ENCODE measurements at regions not wholly inside any gene's neighbourhood (a gene's known extent, or its start where the extent isn't known, plus 50 kb on each side); places are given as distances from the start of the nearest gene placed in this dataset.

DNA sequence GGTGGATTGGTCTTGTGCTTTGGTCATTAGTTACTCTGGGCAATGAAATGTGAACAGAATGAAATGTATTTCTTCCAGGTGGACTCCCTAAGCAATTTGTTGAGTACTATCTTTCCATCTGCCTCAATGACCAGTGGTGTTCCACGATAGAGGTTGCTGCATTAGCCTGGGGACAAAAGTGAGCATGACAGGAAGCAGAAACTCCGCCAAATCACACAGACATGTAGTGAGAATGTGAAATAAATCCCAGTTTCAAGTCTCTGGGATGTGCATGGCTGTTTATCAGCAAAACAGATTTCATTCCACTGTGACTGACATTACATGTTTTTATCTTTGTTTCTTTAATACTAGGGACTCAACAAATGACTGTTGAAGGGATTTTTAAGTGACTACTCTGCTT, 63.3 kb upstream of the DCBLD2 start (continued):
- TF ChIP-seq, protein P1, sequence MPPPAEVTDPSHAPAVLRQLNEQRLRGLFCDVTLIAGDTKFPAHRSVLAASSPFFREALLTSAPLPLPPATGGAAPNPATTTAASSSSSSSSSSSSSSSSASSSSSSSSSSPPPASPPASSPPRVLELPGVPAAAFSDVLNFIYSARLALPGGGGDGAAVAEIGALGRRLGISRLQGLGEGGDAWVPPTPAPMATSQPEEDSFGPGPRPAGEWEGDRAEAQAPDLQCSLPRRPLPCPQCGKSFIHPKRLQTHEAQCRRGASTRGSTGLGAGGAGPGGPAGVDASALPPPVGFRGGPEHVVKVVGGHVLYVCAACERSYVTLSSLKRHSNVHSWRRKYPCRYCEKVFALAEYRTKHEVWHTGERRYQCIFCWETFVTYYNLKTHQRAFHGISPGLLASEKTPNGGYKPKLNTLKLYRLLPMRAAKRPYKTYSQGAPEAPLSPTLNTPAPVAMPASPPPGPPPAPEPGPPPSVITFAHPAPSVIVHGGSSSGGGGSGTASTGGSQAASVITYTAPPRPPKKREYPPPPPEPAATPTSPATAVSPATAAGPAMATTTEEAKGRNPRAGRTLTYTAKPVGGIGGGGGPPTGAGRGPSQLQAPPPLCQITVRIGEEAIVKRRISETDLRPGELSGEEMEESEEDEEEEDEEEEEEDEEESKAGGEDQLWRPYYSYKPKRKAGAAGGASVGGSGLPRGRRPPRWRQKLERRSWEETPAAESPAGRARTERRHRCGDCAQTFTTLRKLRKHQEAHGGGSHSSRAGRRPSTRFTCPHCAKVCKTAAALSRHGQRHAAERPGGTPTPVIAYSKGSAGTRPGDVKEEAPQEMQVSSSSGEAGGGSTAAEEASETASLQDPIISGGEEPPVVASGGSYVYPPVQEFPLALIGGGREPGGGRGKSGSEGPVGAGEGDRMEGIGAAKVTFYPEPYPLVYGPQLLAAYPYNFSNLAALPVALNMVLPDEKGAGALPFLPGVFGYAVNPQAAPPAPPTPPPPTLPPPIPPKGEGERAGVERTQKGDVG (CRISPR knock-in tag; IDR thresholded peaks at IDR 0.05) = no peak
- no peak for TF ChIP-seq ZNF24 (IDR thresholded peaks at IDR 0.05)
- TF ChIP-seq, protein P2, sequence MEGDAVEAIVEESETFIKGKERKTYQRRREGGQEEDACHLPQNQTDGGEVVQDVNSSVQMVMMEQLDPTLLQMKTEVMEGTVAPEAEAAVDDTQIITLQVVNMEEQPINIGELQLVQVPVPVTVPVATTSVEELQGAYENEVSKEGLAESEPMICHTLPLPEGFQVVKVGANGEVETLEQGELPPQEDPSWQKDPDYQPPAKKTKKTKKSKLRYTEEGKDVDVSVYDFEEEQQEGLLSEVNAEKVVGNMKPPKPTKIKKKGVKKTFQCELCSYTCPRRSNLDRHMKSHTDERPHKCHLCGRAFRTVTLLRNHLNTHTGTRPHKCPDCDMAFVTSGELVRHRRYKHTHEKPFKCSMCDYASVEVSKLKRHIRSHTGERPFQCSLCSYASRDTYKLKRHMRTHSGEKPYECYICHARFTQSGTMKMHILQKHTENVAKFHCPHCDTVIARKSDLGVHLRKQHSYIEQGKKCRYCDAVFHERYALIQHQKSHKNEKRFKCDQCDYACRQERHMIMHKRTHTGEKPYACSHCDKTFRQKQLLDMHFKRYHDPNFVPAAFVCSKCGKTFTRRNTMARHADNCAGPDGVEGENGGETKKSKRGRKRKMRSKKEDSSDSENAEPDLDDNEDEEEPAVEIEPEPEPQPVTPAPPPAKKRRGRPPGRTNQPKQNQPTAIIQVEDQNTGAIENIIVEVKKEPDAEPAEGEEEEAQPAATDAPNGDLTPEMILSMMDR (IDR thresholded peaks at IDR 0.05 in 2 of 3, conservative IDR thresholded peaks at IDR 0.05 in 1 of 3; ENCODE audit: control insufficient read depth in 2 of 3, extremely low read depth in 1 of 3, insufficient read depth in 1 of 3, low read depth in 3 of 3, low read length in 3 of 3) = no peak

DNA sequence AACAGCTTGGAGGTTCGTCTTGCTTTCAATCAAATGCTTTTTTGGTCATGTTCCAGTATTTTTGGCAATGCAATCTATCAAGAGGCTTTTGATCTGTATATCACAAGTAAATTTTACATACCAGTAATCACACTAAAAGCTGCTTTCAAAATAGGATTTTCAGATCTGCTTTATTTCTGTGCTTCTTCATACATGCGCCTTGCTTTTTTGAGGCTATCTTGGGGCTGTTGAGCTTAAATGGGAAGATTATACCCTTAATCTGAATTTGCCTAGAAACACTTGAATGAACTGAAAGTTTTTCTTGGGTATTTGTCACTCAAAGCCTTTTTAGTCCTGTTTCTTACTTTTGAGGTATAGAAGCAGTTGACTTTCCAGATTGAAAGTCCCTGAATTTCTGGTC, 62.1 kb upstream of the DCBLD2 start:
- Histone ChIP-seq H3K36me3 (ENCODE audit: control insufficient read depth in 2 of 2, insufficient read depth in 2 of 2, low read length in 1 of 2) (no peaks in the 10 kb centered on the region), H3K4me2 (ENCODE audit: control insufficient read depth, insufficient read depth) (no peak overlapping the region), H3K4me1 (ENCODE audit: control insufficient read depth, insufficient read depth, low read length) (no peaks in the 10 kb centered on the region), H3K27ac (ENCODE audit: control insufficient read depth, insufficient read depth) (no peak overlapping the region), H3K27me3 (replicated peaks in 1 of 2; ENCODE audit: control insufficient read depth in 2 of 2, insufficient read depth in 2 of 2, low read length in 1 of 2) (no peaks in the 10 kb centered on the region; a peak in 1 of 4 replicates), H2AFZ (ENCODE audit: control insufficient read depth, low read depth, low read length) (no peak overlapping the region), H3K4me3 (no peak overlapping the region), H3K79me2 (ENCODE audit: control insufficient read depth, insufficient read depth, low read length) (no peaks in the 10 kb centered on the region), H3K9ac (ENCODE audit: control insufficient read depth, insufficient read depth, low read length) (no peak overlapping the region), H3K9me3 (replicated peaks; ENCODE audit: control insufficient read depth, insufficient read depth, low read length) (no peaks in the 10 kb centered on the region), H4K20me1 (ENCODE audit: control insufficient read depth, insufficient read depth) (no peaks in the 10 kb centered on the region)
- ChIA-PET RAD21 (ENCODE audit: unreplicated experiment) (no interaction called here), SMC1A (ENCODE audit: uncharacterized antibody, unreplicated experiment) (interaction anchor here (0.6 to 1.4 kb wide), 3 partner anchors 31 to 146 kb away, joined by 3 read pairs; partner anchors contain the start of gene DCBLD2), POLR2A (no interaction called here), CTCF (interaction anchor here (1.1 kb wide), 1 partner anchor 361 kb away, joined by 3 read pairs; no protein-coding TSS in a partner anchor)
- intact Hi-C loops (cut with micrococcal nuclease; ENCODE audit: unreplicated experiment) = no loop called here
- DNase-seq (ENCODE audit: low read depth, low spot score) = no peak
- no TSS peak for BruUV-seq (replicated peaks)
- 22% methylated on average over 2 of the region's 2 CpGs for WGBS (ENCODE audit: insufficient coverage, insufficient replicate concordance, low lambda C conversion rate, missing lambda C conversion rate)
- no peak for FAIRE-seq
- ATAC-seq = no peak
- in situ Hi-C loops (cut with MboI) = no loop called here
- TF ChIP-seq ZNF384 (IDR thresholded peaks at IDR 0.05; ENCODE audit: borderline replicate concordance, low read depth, low read length) = no peak
- no peak for TF ChIP-seq SRF (IDR thresholded peaks at IDR 0.05; ENCODE audit: low read depth in 2 of 2, low read length in 2 of 2)
- TF ChIP-seq WRNIP1 (IDR thresholded peaks at IDR 0.05; ENCODE audit: borderline replicate concordance, low read depth, low read length) = no peak
- TF ChIP-seq, protein P3, sequence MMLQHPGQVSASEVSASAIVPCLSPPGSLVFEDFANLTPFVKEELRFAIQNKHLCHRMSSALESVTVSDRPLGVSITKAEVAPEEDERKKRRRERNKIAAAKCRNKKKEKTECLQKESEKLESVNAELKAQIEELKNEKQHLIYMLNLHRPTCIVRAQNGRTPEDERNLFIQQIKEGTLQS (IDR thresholded peaks at IDR 0.05; ENCODE audit: borderline replicate concordance, extremely low read depth, low read depth, low read length) = no peak
- TF ChIP-seq, protein P4, sequence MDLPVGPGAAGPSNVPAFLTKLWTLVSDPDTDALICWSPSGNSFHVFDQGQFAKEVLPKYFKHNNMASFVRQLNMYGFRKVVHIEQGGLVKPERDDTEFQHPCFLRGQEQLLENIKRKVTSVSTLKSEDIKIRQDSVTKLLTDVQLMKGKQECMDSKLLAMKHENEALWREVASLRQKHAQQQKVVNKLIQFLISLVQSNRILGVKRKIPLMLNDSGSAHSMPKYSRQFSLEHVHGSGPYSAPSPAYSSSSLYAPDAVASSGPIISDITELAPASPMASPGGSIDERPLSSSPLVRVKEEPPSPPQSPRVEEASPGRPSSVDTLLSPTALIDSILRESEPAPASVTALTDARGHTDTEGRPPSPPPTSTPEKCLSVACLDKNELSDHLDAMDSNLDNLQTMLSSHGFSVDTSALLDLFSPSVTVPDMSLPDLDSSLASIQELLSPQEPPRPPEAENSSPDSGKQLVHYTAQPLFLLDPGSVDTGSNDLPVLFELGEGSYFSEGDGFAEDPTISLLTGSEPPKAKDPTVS (IDR thresholded peaks at IDR 0.05; ENCODE audit: low read depth, low read length) = no peak
- no peak for TF ChIP-seq NRF1 (conservative IDR thresholded peaks at IDR 0.05; ENCODE audit: low read depth, low read length)
- TF ChIP-seq BHLHE40 (IDR thresholded peaks at IDR 0.05; ENCODE audit: borderline replicate concordance in 1 of 2, low read depth in 2 of 2, low read length in 1 of 2) = no peak
- TF ChIP-seq, protein P5, sequence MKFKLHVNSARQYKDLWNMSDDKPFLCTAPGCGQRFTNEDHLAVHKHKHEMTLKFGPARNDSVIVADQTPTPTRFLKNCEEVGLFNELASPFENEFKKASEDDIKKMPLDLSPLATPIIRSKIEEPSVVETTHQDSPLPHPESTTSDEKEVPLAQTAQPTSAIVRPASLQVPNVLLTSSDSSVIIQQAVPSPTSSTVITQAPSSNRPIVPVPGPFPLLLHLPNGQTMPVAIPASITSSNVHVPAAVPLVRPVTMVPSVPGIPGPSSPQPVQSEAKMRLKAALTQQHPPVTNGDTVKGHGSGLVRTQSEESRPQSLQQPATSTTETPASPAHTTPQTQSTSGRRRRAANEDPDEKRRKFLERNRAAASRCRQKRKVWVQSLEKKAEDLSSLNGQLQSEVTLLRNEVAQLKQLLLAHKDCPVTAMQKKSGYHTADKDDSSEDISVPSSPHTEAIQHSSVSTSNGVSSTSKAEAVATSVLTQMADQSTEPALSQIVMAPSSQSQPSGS (IDR thresholded peaks at IDR 0.05; ENCODE audit: low read length) = no peak
- no peak for TF ChIP-seq MYB (IDR thresholded peaks at IDR 0.05; ENCODE audit: borderline replicate concordance, low read depth, low read length)
- TF ChIP-seq HDAC6 (IDR thresholded peaks at IDR 0.05; ENCODE audit: unreplicated experiment) = no peak
